DND-41 (cell line): ENCODE measurements at regions not wholly inside any gene's neighbourhood (a gene's known extent, or its start where the extent isn't known, plus 50 kb on each side); places are given as distances from the start of the nearest gene placed in this dataset.

Experiments used
- ATAC-seq: fragments of 200-7000 bp; cut with Tn5 transposase; 3 replicates; pipeline ENCODE4 v1.9.1; 2021; ENCODE audit warnings: low read depth; ENCODE audit not compliant: insufficient read depth
- DNase-seq: peaks from one replicate; pipeline ENCODE4 v3.0.0-alpha.2; 2020
- H2AFZ ChIP-seq: 2 replicates; pipeline ENCODE4 v1.6.0; 2012; ENCODE audit warnings: low read depth, low read length
- H3K27ac ChIP-seq: 2 replicates; pipeline ENCODE4 v1.5.1; 2012; ENCODE audit warnings: low read length, inconsistent platforms
- H3K27me3 ChIP-seq: fragments of 200-600 bp; sonication (generic); 2 replicates; pipeline ENCODE4 v1.6.0; 2012; ENCODE audit warnings: low read length, mild to moderate bottlenecking, inconsistent platforms; ENCODE audit not compliant: insufficient read depth, poor library complexity
- H3K36me3 ChIP-seq: 2 replicates; pipeline ENCODE4 v1.5.1; 2012; ENCODE audit warnings: low read length, inconsistent platforms; ENCODE audit not compliant: insufficient read depth
- H3K4me1 ChIP-seq: 2 replicates; pipeline ENCODE4 v1.5.1; 2012; ENCODE audit warnings: mild to moderate bottlenecking, low read length; ENCODE audit not compliant: insufficient read depth
- H3K4me2 ChIP-seq: 2 replicates; pipeline ENCODE4 v1.6.0; 2012; ENCODE audit warnings: mild to moderate bottlenecking, moderate library complexity, low read length, inconsistent platforms; ENCODE audit not compliant: insufficient read depth
- H3K4me3 ChIP-seq, 2 experiments: fragments of 200-600 bp in 1 of 2; shearing (Covaris generic) in 1 of 2; 2 replicates each; pipeline ENCODE4 v1.5.1; 2012 to 2016; ENCODE audit warnings: inconsistent platforms in 2 of 2, low read length in 2 of 2, mild to moderate bottlenecking in 2 of 2, low read depth in 1 of 2, moderate library complexity in 1 of 2
- H3K79me2 ChIP-seq: 2 replicates; pipeline ENCODE4 v1.6.0; 2012; ENCODE audit warnings: low read length, inconsistent platforms; ENCODE audit not compliant: insufficient read depth
- H3K9ac ChIP-seq: 2 replicates; pipeline ENCODE4 v1.6.0; 2012; ENCODE audit warnings: low read depth, mild to moderate bottlenecking, inconsistent platforms, low read length, moderate library complexity
- H3K9me3 ChIP-seq: 2 replicates; pipeline ENCODE4 v1.5.1; 2012; ENCODE audit warnings: low read length, moderate library complexity, mild to moderate bottlenecking, inconsistent platforms; ENCODE audit not compliant: insufficient read depth, severe bottlenecking
- H4K20me1 ChIP-seq: 2 replicates; pipeline ENCODE4 v1.6.0; 2012; ENCODE audit warnings: low read length; ENCODE audit not compliant: insufficient read depth
- CTCF ChIP-seq: IDR thresholded peaks from 2 replicates; pipeline ENCODE4 v1.5.1; 2012; ENCODE audit warnings: borderline replicate concordance, low read length, moderate library complexity, mild to moderate bottlenecking; ENCODE audit not compliant: poor library complexity, severe bottlenecking; ENCODE audit errors: extremely low read depth
- EZH2 ChIP-seq: IDR thresholded peaks from 3 replicates; pipeline ENCODE4 v1.6.1; 2012; ENCODE audit warnings: borderline replicate concordance, low read depth, mild to moderate bottlenecking, moderate library complexity, low read length, inconsistent platforms; ENCODE audit not compliant: severe bottlenecking

DNA sequence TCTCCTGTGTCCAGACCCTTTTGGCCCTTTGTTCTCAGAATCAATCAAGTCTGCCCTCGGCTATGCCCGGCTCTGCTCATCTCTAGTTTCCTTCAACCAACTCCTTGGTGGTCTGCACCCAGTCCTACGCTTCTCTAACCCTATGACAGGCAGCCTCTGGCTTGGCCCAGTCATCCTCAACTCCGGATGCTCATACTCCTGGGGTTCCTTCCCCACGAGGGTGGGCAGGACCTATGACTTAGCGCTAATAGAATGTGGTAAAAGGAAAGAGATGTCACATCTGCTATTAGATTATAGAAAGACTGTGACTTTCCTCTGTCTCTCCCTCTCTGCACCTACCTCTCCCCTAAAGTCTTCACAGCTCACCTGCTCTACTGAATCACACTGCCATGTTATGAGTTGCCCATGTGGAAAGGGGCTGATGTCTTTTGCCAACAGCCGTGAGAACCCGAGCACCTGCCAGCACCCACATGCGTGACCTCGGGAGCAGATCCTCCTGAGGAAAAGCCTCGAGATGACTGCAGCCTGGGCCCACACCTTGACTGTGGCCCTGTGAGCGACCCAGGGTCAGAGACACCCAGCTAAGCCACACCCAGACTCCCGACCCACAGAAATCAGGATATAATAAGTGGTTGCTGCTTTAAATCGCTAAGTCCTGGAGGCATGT, 334.9 kb downstream of the GADD45G start:
- Histone ChIP-seq H3K9me3 (no peaks in the 10 kb centered on the region), H3K27me3 (peaks cover 6% of the 10 kb centered on the region), H3K79me2 (no peaks in the 10 kb centered on the region), H3K4me1 (no peaks in the 10 kb centered on the region), H2AFZ (no peak overlapping the region), H3K4me3 (no peak overlapping the region), H3K4me2 (no peak overlapping the region), H3K36me3 (no peaks in the 10 kb centered on the region), H4K20me1 (no peaks in the 10 kb centered on the region), H3K9ac (no peak overlapping the region), H3K27ac (no peak overlapping the region)
- ATAC-seq (no peak), DNase-seq (no peak)
- TF ChIP-seq EZH2, result no peak
- no peak for TF ChIP-seq CTCF

DNA sequence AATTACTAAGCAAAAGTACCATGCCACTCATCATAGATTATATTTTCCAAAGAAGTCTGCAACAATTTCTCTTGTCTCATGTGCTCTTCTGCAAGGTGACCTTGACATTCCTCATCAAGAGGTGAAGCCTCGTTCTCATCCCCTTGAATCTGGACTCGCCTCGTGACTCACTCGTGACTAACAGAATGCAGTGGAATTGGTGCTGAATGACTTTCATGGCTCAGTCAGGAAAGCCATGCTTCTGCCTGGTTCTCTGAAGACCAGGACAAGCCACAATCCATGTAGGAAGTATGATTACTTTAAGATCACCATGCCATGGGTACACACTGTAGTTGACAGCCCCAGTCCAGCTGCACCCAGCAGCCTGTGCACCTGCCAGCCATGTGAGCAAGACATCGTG, 335.8 kb downstream of the GADD45G start:
- Histone ChIP-seq H3K27ac (no peak overlapping the region), H3K36me3 (no peaks in the 10 kb centered on the region), H2AFZ (no peak overlapping the region), H3K9ac (no peak overlapping the region), H4K20me1 (no peaks in the 10 kb centered on the region), H3K27me3 (peaks cover 6% of the 10 kb centered on the region), H3K4me3 (no peak overlapping the region), H3K79me2 (no peaks in the 10 kb centered on the region), H3K4me2 (no peak overlapping the region), H3K4me1 (no peaks in the 10 kb centered on the region), H3K9me3 (no peaks in the 10 kb centered on the region)
- DNase-seq (no peak), ATAC-seq (no peak)
- no peak for TF ChIP-seq EZH2
- no peak for TF ChIP-seq CTCF

DNA sequence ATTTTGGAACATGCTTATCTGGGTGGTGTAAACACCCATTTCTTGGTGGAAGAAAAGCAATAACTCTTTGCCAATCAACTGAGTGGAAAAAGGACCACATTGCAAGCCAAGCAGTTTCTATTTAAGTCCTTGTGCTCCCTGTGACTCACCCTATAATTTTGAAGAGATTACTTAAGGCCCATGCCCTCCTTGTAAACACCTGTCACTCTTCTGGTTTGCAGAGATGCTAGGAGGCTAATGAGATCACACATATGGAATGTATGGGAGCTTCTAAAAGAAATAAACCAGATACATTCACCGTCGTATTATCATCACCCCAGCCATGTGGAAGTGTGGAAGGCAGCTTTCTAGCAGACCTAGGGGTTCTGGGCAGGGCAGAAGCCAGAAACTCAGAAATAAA, 337.1 kb downstream of the GADD45G start:
- H4K20me1 ChIP-seq, result no peaks in the 10 kb centered on the region
- H3K9ac ChIP-seq, result no peak overlapping the region
- H3K27ac ChIP-seq, result no peak overlapping the region
- H3K79me2 ChIP-seq, result no peaks in the 10 kb centered on the region
- no peak overlapping the region for H2AFZ ChIP-seq
- no peaks in the 10 kb centered on the region for H3K9me3 ChIP-seq
- TF ChIP-seq EZH2 (no peak), CTCF (no peak)
- H3K27me3 ChIP-seq, result peaks cover 6% of the 10 kb centered on the region
- no peaks in the 10 kb centered on the region for H3K36me3 ChIP-seq
- DNase-seq, result no peak
- no peak overlapping the region for H3K4me2 ChIP-seq
- no peak overlapping the region for H3K4me3 ChIP-seq
- no peaks in the 10 kb centered on the region for H3K4me1 ChIP-seq
- ATAC-seq, result no peak
